Left ventricle myocardium inferior (tissue), 1 donor: ENCODE measurements at regions not wholly inside any gene's neighbourhood (a gene's known extent, or its start where the extent isn't known, plus 50 kb on each side); places are given as distances from the start of the nearest gene placed in this dataset.

ENCODE experiments used
- DNase-seq: peaks from one replicate; pipeline ENCODE4 v3.0.0-alpha.2; 2020
- H3K27ac ChIP-seq: fragments of 200-600 bp; replicated peaks from 2 replicates; pipeline ENCODE4 v1.8.0; 2021
- H3K27me3 ChIP-seq: fragments of 200-600 bp; 2 replicates; pipeline ENCODE4 v1.8.0; 2021; ENCODE audit warnings: low read depth
- H3K36me3 ChIP-seq: fragments of 200-600 bp; 2 replicates; pipeline ENCODE4 v1.8.0; 2021
- H3K4me1 ChIP-seq: fragments of 200-600 bp; 2 replicates; pipeline ENCODE4 v1.8.0; 2021
- H3K4me3 ChIP-seq: fragments of 200-600 bp; 2 replicates; pipeline ENCODE4 v1.8.0; 2021; ENCODE audit warnings: mild to moderate bottlenecking, moderate library complexity
- H3K9me3 ChIP-seq: fragments of 200-600 bp; replicated peaks from 2 replicates; pipeline ENCODE4 v1.8.0; 2021
- CTCF ChIP-seq: fragments of 200-600 bp; IDR thresholded peaks from 2 replicates; pipeline ENCODE4 v1.8.0; 2021; ENCODE audit warnings: antibody characterized with exemption, mild to moderate bottlenecking, borderline replicate concordance
- intact Hi-C: fragments of 100-400 bp; cut with micrococcal nuclease; formaldehyde crosslinking; loops from one replicate; pipeline ENCODE4 v1.11.0; 2022
- donor health status: DM: no; HTN: yes; CAD: no; lungs with severe emphysema.

DNA sequence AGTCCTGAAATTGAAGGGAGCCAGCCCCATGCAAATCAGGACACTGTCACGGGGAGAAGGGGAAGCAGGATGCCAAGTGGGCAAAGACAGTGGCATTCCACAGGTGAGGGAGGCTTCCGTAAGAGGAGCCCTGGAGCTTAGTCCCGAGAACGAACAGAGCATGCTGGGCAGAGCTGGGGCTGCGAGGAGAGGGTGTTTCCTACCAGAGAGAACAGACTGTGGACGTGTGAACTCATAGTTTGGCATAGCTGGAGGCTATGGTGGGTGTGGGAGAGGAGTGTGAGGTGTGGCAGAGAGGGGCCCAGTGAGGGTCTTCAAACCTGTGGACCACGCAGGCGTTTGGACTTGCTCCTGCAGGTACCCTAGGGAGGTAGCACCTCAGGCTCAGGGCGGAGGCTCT, 102.8 kb upstream of the SMIM23 start:
- intact Hi-C loops: no loop called here
- no peak for DNase-seq
- no peak for TF ChIP-seq CTCF
- no peak overlapping the region for H3K4me3 ChIP-seq
- H3K27me3 ChIP-seq: no peaks in the 10 kb centered on the region
- no peaks in the 10 kb centered on the region for H3K36me3 ChIP-seq
- no peaks in the 10 kb centered on the region for H3K4me1 ChIP-seq
- H3K27ac ChIP-seq: no peak overlapping the region
- H3K9me3 ChIP-seq: no peaks in the 10 kb centered on the region

DNA sequence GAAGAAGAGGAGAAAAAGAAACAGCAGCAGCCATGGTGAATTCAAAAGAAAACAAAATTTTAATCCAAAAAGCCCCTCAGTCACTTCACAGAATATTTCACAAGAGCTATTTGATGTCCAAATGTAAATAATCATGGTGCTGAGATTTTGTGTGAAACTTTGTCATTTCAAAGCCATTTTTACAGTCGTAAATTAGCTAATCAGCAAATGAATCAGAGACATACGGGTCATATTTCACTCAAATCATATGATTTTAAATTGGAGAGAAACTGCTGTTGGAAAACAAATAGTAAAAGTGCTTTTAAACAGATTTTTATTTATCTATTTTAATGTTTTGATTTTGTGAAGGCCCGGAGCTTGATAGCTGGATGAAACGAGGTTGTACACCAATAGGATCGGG, 101.4 kb upstream of the SMIM23 start:
- Histone ChIP-seq H3K36me3 (no peaks in the 10 kb centered on the region), H3K4me3 (no peak overlapping the region), H3K4me1 (no peaks in the 10 kb centered on the region), H3K9me3 (no peaks in the 10 kb centered on the region), H3K27ac (no peak overlapping the region), H3K27me3 (no peaks in the 10 kb centered on the region)
- intact Hi-C loops: no loop called here
- DNase-seq: no peak
- TF ChIP-seq CTCF: no peak

GRCh38 chr5:171688696-171689495, 96.7 kb upstream of the SMIM23 start:
- no peak for TF ChIP-seq CTCF
- intact Hi-C loops: no loop called here
- no peak overlapping the region for H3K4me3 ChIP-seq
- peaks cover 7% of the 10 kb centered on the region for H3K4me1 ChIP-seq
- no peaks in the 10 kb centered on the region for H3K36me3 ChIP-seq
- H3K9me3 ChIP-seq: no peaks in the 10 kb centered on the region
- H3K27ac ChIP-seq: no peak overlapping the region
- no peak for DNase-seq
- H3K27me3 ChIP-seq: no peaks in the 10 kb centered on the region

DNA sequence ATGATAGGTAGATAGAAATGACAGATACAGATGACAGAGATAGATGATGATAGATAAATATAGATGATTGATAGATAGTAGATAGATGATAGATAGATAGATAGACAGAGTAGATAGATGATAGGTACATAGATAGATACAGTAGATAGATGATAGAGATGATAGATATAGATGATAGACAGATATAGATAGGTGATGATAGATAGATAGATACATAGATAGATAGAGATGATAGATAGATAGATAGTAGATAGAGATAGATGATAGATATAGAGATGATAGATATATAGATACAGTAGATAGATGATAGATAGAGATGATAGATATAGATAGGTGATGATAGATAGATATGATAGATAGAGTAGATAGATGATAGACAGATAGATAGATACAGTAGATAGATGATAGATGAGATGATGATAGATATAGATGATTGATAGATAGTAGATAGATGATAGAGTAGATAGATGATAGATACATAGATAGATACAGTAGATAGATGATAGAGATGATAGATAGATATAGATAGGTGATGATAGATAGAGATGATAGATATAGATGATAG, 95.7 kb upstream of the SMIM23 start:
- Histone ChIP-seq H3K27ac (no peak overlapping the region), H3K9me3 (no peaks in the 10 kb centered on the region), H3K36me3 (no peaks in the 10 kb centered on the region), H3K4me1 (peaks cover 7% of the 10 kb centered on the region), H3K27me3 (no peaks in the 10 kb centered on the region), H3K4me3 (no peak overlapping the region)
- intact Hi-C loops: no loop called here
- no peak for DNase-seq
- TF ChIP-seq CTCF: no peak

- DNase-seq: no peak
- TF ChIP-seq CTCF: no peak
Measured at GRCh38 chr5:171692107-171692506, 93.5 kb upstream of the SMIM23 start.

More at GRCh38 chr5:171692107-171692506, 93.5 kb upstream of the SMIM23 start:
- intact Hi-C loops: no loop called here
- Histone ChIP-seq H3K36me3 (no peaks in the 10 kb centered on the region), H3K9me3 (no peaks in the 10 kb centered on the region), H3K27ac (no peak overlapping the region), H3K4me1 (peaks cover 7% of the 10 kb centered on the region), H3K27me3 (no peaks in the 10 kb centered on the region), H3K4me3 (no peak overlapping the region)
